ENCODE measurements at regions not wholly inside any gene's neighbourhood (a gene's known extent, or its start where the extent isn't known, plus 50 kb on each side); places are given as distances from the start of the nearest gene placed in this dataset.

DNA sequence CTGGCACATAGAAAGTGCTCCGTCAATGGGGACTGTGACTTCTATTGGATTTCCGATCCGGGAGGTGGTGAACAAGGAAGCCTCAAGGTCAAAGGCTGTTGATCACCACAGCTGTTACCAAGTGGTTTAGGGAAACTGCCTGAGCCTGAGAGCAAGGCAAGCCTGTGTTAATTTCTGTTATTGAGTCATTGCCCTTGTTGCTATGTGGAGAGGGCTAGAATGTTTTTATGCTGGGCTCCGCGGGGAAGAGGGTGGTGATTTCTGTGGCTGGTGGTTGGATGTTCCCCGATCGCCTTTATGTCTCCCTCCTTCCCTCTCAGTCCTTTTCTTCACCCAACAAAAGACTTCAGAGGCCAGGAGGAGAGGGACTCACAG lies 108.5 kb upstream of the ALX4 start:
- Histone ChIP-seq H4K20me1 (ENCODE audit: insufficient read depth, low read length) (no peaks in the 10 kb centered on the region), H3K27me3 (ENCODE audit: insufficient read depth, low read length, poor library complexity) (peaks cover 7% of the 10 kb centered on the region), H3K4me1 (ENCODE audit: insufficient read depth, low read length) (no peaks in the 10 kb centered on the region), H3K36me3 (ENCODE audit: insufficient read depth, low read length) (no peaks in the 10 kb centered on the region), H3K9ac (ENCODE audit: low read depth, low read length) (no peak overlapping the region), H3K9me3 (ENCODE audit: insufficient read depth, low read length, severe bottlenecking) (no peaks in the 10 kb centered on the region), H3K4me2 (ENCODE audit: insufficient read depth, low read length) (no peak overlapping the region), H3K79me2 (ENCODE audit: insufficient read depth, low read length) (no peaks in the 10 kb centered on the region), H2AFZ (ENCODE audit: low read depth, low read length) (no peak overlapping the region), H3K4me3 (ENCODE audit: low read depth in 1 of 2, low read length in 2 of 2) (no peak overlapping the region), H3K27ac (ENCODE audit: low read length) (no peak overlapping the region)
- TF ChIP-seq EZH2 (IDR thresholded peaks at IDR 0.05; ENCODE audit: borderline replicate concordance, low read depth, low read length, severe bottlenecking), result no peak
- TF ChIP-seq, protein P1, sequence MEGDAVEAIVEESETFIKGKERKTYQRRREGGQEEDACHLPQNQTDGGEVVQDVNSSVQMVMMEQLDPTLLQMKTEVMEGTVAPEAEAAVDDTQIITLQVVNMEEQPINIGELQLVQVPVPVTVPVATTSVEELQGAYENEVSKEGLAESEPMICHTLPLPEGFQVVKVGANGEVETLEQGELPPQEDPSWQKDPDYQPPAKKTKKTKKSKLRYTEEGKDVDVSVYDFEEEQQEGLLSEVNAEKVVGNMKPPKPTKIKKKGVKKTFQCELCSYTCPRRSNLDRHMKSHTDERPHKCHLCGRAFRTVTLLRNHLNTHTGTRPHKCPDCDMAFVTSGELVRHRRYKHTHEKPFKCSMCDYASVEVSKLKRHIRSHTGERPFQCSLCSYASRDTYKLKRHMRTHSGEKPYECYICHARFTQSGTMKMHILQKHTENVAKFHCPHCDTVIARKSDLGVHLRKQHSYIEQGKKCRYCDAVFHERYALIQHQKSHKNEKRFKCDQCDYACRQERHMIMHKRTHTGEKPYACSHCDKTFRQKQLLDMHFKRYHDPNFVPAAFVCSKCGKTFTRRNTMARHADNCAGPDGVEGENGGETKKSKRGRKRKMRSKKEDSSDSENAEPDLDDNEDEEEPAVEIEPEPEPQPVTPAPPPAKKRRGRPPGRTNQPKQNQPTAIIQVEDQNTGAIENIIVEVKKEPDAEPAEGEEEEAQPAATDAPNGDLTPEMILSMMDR (IDR thresholded peaks at IDR 0.05; ENCODE audit: borderline replicate concordance, extremely low read depth, low read length, poor library complexity, severe bottlenecking), result no peak
- DNase-seq (no peak), ATAC-seq (ENCODE audit: insufficient read depth, low read depth) (no peak)

DNA sequence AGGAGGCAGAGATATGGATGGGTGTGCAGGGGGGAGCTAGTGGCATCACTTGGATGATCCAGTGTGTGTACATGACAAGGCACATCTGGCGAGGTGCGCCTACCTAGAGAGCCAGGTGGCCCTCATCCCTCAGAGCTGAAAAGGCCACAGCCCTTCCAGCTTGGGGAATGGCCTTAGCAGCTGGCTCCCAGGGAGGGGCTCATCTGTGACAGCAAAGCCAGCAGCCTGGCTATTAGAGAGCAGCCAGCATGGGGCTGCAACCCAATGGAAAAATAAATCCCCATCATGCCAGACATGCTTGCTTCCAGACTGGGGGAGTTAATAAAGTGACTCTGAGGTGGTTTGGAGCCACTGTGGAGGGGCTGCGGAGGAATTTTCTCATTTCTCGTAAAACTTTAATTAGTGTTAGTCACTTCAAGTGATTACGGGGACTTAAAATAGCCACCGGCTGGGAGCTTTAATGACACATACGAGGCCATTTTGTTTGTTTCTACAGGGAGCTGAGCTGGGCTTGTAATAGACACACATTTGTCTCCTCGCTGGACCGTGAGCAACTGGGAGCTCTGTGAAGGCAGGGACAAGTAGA lies 111.2 kb upstream of the ALX4 start:
- no peak for ATAC-seq (ENCODE audit: insufficient read depth, low read depth)
- no peak overlapping the region for H3K9ac ChIP-seq (ENCODE audit: low read depth, low read length)
- H3K27ac ChIP-seq (ENCODE audit: low read length), result no peak overlapping the region
- H4K20me1 ChIP-seq (ENCODE audit: insufficient read depth, low read length), result no peaks in the 10 kb centered on the region
- H3K27me3 ChIP-seq (ENCODE audit: insufficient read depth, low read length, poor library complexity), result peaks cover 7% of the 10 kb centered on the region
- H3K9me3 ChIP-seq (ENCODE audit: insufficient read depth, low read length, severe bottlenecking), result no peaks in the 10 kb centered on the region
- no peak overlapping the region for H3K4me2 ChIP-seq (ENCODE audit: insufficient read depth, low read length)
- no peaks in the 10 kb centered on the region for H3K4me1 ChIP-seq (ENCODE audit: insufficient read depth, low read length)
- no peak overlapping the region for H2AFZ ChIP-seq (ENCODE audit: low read depth, low read length)
- no peaks in the 10 kb centered on the region for H3K79me2 ChIP-seq (ENCODE audit: insufficient read depth, low read length)
- no peak for TF ChIP-seq EZH2 (IDR thresholded peaks at IDR 0.05; ENCODE audit: borderline replicate concordance, low read depth, low read length, severe bottlenecking)
- TF ChIP-seq, protein P1 (IDR thresholded peaks at IDR 0.05; ENCODE audit: borderline replicate concordance, extremely low read depth, low read length, poor library complexity, severe bottlenecking), result no peak
- no peak overlapping the region for H3K4me3 ChIP-seq (ENCODE audit: low read depth in 1 of 2, low read length in 2 of 2)
- DNase-seq, result no peak
- no peaks in the 10 kb centered on the region for H3K36me3 ChIP-seq (ENCODE audit: insufficient read depth, low read length)

DNA sequence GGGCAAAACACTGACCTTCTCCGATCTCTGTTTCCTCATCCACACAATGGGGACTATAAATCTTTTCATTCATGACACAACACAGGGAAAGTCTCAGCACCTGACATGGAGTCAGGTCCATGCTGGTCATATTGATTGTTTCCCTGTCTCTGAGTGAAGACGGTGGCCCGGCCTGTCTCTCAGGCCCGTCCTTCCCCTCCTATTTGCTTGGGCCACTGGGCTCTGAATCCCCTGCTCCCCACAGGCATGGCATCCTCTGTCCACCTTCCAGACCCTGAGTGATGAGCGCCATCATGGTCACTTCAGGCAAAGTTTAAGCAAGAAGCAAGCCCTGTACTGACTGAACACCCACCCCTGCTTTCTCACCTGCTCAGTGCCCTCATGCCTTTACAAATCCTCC lies 113.3 kb upstream of the ALX4 start:
- Histone ChIP-seq H3K27me3 (ENCODE audit: insufficient read depth, low read length, poor library complexity) (no peaks in the 10 kb centered on the region), H3K4me3 (ENCODE audit: low read depth in 1 of 2, low read length in 2 of 2) (no peak overlapping the region), H3K79me2 (ENCODE audit: insufficient read depth, low read length) (no peaks in the 10 kb centered on the region), H2AFZ (ENCODE audit: low read depth, low read length) (no peak overlapping the region), H3K9ac (ENCODE audit: low read depth, low read length) (no peak overlapping the region), H3K4me2 (ENCODE audit: insufficient read depth, low read length) (no peak overlapping the region), H3K9me3 (ENCODE audit: insufficient read depth, low read length, severe bottlenecking) (no peaks in the 10 kb centered on the region), H3K4me1 (ENCODE audit: insufficient read depth, low read length) (no peaks in the 10 kb centered on the region), H3K27ac (ENCODE audit: low read length) (no peak overlapping the region), H4K20me1 (ENCODE audit: insufficient read depth, low read length) (no peaks in the 10 kb centered on the region), H3K36me3 (ENCODE audit: insufficient read depth, low read length) (no peaks in the 10 kb centered on the region)
- no peak for TF ChIP-seq EZH2 (IDR thresholded peaks at IDR 0.05; ENCODE audit: borderline replicate concordance, low read depth, low read length, severe bottlenecking)
- TF ChIP-seq, protein P1 (IDR thresholded peaks at IDR 0.05; ENCODE audit: borderline replicate concordance, extremely low read depth, low read length, poor library complexity, severe bottlenecking), result no peak
- DNase-seq (no peak), ATAC-seq (ENCODE audit: insufficient read depth, low read depth) (no peak)

DNA sequence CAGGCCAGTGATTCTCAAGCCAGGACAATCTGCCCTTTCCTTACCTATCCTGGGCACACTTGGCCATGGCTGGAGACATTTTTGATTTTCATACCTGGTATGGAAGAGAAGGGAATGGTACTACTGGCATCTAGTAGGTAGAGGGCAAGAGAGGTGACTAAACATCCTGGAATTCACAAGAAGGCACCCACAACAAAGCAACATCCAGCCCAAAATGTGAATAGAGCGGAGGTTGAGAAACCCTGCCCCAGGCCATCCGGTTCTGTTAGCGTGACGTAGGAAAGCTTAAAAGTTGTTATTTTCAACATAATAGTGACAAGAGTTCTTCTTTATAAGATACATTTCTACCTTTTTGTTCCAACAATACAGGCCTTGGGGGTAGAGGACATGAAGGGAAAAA lies 114.9 kb upstream of the ALX4 start:
- Histone ChIP-seq H3K4me2 (ENCODE audit: insufficient read depth, low read length) (no peak overlapping the region), H2AFZ (ENCODE audit: low read depth, low read length) (no peak overlapping the region), H3K36me3 (ENCODE audit: insufficient read depth, low read length) (no peaks in the 10 kb centered on the region), H3K27ac (ENCODE audit: low read length) (no peak overlapping the region), H3K4me3 (ENCODE audit: low read depth in 1 of 2, low read length in 2 of 2) (no peak overlapping the region), H3K79me2 (ENCODE audit: insufficient read depth, low read length) (no peaks in the 10 kb centered on the region), H3K27me3 (ENCODE audit: insufficient read depth, low read length, poor library complexity) (peaks cover 2% of the 10 kb centered on the region), H3K9ac (ENCODE audit: low read depth, low read length) (no peak overlapping the region), H3K4me1 (ENCODE audit: insufficient read depth, low read length) (no peaks in the 10 kb centered on the region), H4K20me1 (ENCODE audit: insufficient read depth, low read length) (no peaks in the 10 kb centered on the region), H3K9me3 (ENCODE audit: insufficient read depth, low read length, severe bottlenecking) (no peaks in the 10 kb centered on the region)
- no peak for DNase-seq
- ATAC-seq (ENCODE audit: insufficient read depth, low read depth), result no peak
- TF ChIP-seq, protein P1 (IDR thresholded peaks at IDR 0.05; ENCODE audit: borderline replicate concordance, extremely low read depth, low read length, poor library complexity, severe bottlenecking), result no peak
- TF ChIP-seq EZH2 (IDR thresholded peaks at IDR 0.05; ENCODE audit: borderline replicate concordance, low read depth, low read length, severe bottlenecking), result no peak
